A549 (cell line): ENCODE measurements at regions not wholly inside any gene's neighbourhood (a gene's known extent, or its start where the extent isn't known, plus 50 kb on each side); places are given as distances from the start of the nearest gene placed in this dataset.
A peak's percentile ranks its signal among the peaks of the same experiment; 100 is the strongest.

Experiments used
- ATAC-seq, 2 experiments: fragments of 200-7000 bp in 1 of 2; fragments of >200 bp in 1 of 2; cut with Nextera tagmentation in 1 of 2; cut with Tn5 transposase in 1 of 2; 3 replicates each; pipeline versions ENCODE4 v1.8.0 to v1.9.1; 2018 to 2020; ENCODE audit warnings: mild to moderate bottlenecking in 1 of 2, moderate library complexity in 1 of 2
- CTCF ChIA-PET: fragments of 300-600 bp; sonication (Branson Sonifier 250); formaldehyde crosslinking; extraction: SDS; loops from one replicate; lab custom pipeline; 2021; ENCODE audit warnings: antibody characterized with exemption, inconsistent platforms; lab: Yijun Ruan, JAX
- POLR2A ChIA-PET: fragments of 350-600 bp; formaldehyde crosslinking; extraction: SDS; loops from one replicate; lab custom pipeline; 2021; ENCODE audit warnings: antibody characterized with exemption, inconsistent platforms; lab: Yijun Ruan, JAX
- DNase-seq, 2 experiments: peaks; one replicate each; pipeline versions ENCODE4 v3.0.0 to v3.0.0-alpha.2; 2011 to 2016; ENCODE audit warnings: low read depth in 1 of 2, low spot score in 1 of 2
- FAIRE-seq: peaks from 2 replicates; lab custom pipeline; 2011; peaks lifted over from hg19 to GRCh38; lab: Jason Lieb, UNC
- H3K27ac ChIP-seq, 2 experiments: fragments of >200 bp; sonication (Bioruptor Twin); formaldehyde crosslinking; 3 replicates each; pipeline ENCODE4 v1.5.1; 2016 to 2017
- H3K4me1 ChIP-seq: fragments of >200 bp; sonication (Bioruptor Twin); formaldehyde crosslinking; 3 replicates; pipeline ENCODE4 v1.6.1; 2016
- H3K4me2 ChIP-seq: fragments of >200 bp; sonication (Bioruptor Twin); formaldehyde crosslinking; 3 replicates; pipeline ENCODE4 v1.6.1; 2016
- H3K4me3 ChIP-seq: fragments of >200 bp; sonication (Bioruptor Twin); formaldehyde crosslinking; 3 replicates; pipeline ENCODE4 v1.5.1; 2016
- H3K9me3 ChIP-seq: fragments of >200 bp; sonication (Bioruptor Twin); formaldehyde crosslinking; 3 replicates; pipeline ENCODE4 v1.6.1; 2016
- BHLHE40 ChIP-seq: IDR thresholded peaks from 2 replicates; pipeline ENCODE4 v1.6.1; 2012; ENCODE audit warnings: low read depth, low read length, inconsistent platforms
- CBX8 ChIP-seq: fragments of 200-600 bp; sonication (generic); IDR thresholded peaks from 2 replicates; pipeline ENCODE4 v1.6.1; 2016
- CEBPB ChIP-seq, 2 experiments: fragments of >200 bp in 1 of 2; sonication (Bioruptor Twin) in 1 of 2; formaldehyde crosslinking in 1 of 2; IDR thresholded peaks; 2 replicates each; pipeline ENCODE4 v1.6.1; 2012 to 2016
- CHD4 ChIP-seq: fragments of 200-600 bp; sonication (generic); IDR thresholded peaks from 2 replicates; pipeline ENCODE4 v1.6.1; 2016; ENCODE audit warnings: antibody characterized with exemption, mild to moderate bottlenecking, borderline replicate concordance
- EHMT2 ChIP-seq: fragments of 200-600 bp; sonication (generic); IDR thresholded peaks from 2 replicates; pipeline ENCODE4 v1.6.1; 2016; ENCODE audit warnings: antibody characterized with exemption, low read depth, mild to moderate bottlenecking, moderate library complexity
- EP300 ChIP-seq, 2 experiments: fragments of >200 bp; sonication (Bioruptor Twin); formaldehyde crosslinking; IDR thresholded peaks; 2 replicates in 1 of 2; 3 replicates in 1 of 2; pipeline ENCODE4 v1.6.1; 2016 to 2017
- ESRRA ChIP-seq: fragments of 150-350 bp; IDR thresholded peaks from 2 replicates; pipeline ENCODE4 v1.6.1; 2014; ENCODE audit warnings: mild to moderate bottlenecking, low read length, borderline replicate concordance
- FOXS1 ChIP-seq: fragments of 250-450 bp; sonication (Bioruptor Pico); IDR thresholded peaks from 2 replicates; pipeline ENCODE4 v1.5.0; 2020; ENCODE audit warnings: mild to moderate bottlenecking, moderate library complexity
- HDAC2 ChIP-seq: fragments of 200-600 bp; sonication (generic); IDR thresholded peaks from 2 replicates; pipeline ENCODE4 v1.6.1; 2016
- HEYL ChIP-seq: fragments of 250-450 bp; sonication (Bioruptor Pico); IDR thresholded peaks from 2 replicates; pipeline ENCODE4 v1.8.0; 2021; ENCODE audit warnings: mild to moderate bottlenecking, moderate library complexity
- JUNB ChIP-seq: fragments of >200 bp; sonication (Bioruptor Twin); formaldehyde crosslinking; IDR thresholded peaks from 2 replicates; pipeline ENCODE4 v1.6.1; 2016
- KDM1A ChIP-seq: fragments of 200-600 bp; sonication (generic); IDR thresholded peaks from 2 replicates; pipeline ENCODE4 v1.6.1; 2016; ENCODE audit warnings: low read depth, mild to moderate bottlenecking
- MAFK ChIP-seq: fragments of 450-650 bp; IDR thresholded peaks from 2 replicates; pipeline ENCODE4 v1.6.1; 2014; ENCODE audit not compliant: partially characterized antibody
- MAZ ChIP-seq: fragments of 150-350 bp; IDR thresholded peaks from 2 replicates; pipeline ENCODE4 v1.6.1; 2014; ENCODE audit warnings: antibody characterized with exemption, low read depth, low read length, borderline replicate concordance
- NR3C1 ChIP-seq: fragments of >200 bp; sonication (Bioruptor Twin); formaldehyde crosslinking; IDR thresholded peaks from 3 replicates; pipeline ENCODE4 v1.6.1; 2017
- PHF8 ChIP-seq: fragments of 200-600 bp; sonication (generic); IDR thresholded peaks from 2 replicates; pipeline ENCODE4 v1.6.1; 2016; ENCODE audit warnings: low read depth, mild to moderate bottlenecking, antibody characterized with exemption, moderate library complexity, borderline replicate concordance
- POLR2A ChIP-seq: IDR thresholded peaks from 2 replicates; pipeline ENCODE4 v1.6.1; 2012; ENCODE audit warnings: mild to moderate bottlenecking, low read length
- RCOR1 ChIP-seq: fragments of 150-350 bp; IDR thresholded peaks from 2 replicates; pipeline ENCODE4 v1.6.1; 2014; ENCODE audit warnings: antibody characterized with exemption, low read length, low read depth
- RNF2 ChIP-seq: fragments of 200-600 bp; sonication (generic); IDR thresholded peaks from 2 replicates; pipeline ENCODE4 v1.6.1; 2016; ENCODE audit warnings: low read depth, mild to moderate bottlenecking, antibody characterized with exemption, moderate library complexity, borderline replicate concordance
- SREBF2 ChIP-seq: fragments of 450-650 bp; IDR thresholded peaks from 2 replicates; pipeline ENCODE4 v1.6.1; 2014; ENCODE audit warnings: mild to moderate bottlenecking, moderate library complexity
- ZC3H11A ChIP-seq: fragments of 450-650 bp; IDR thresholded peaks from 2 replicates; pipeline ENCODE4 v1.6.1; 2014; ENCODE audit warnings: antibody characterized with exemption, mild to moderate bottlenecking
- WGBS: methylation state at CpG from one replicate; pipeline ENCODE4 v1.1.6; 2017; ENCODE audit errors: missing lambda C conversion rate; 5-methylcytosine and 5-hydroxymethylcytosine counted together
- TF ChIP-seq, protein P1 (sequence below): fragments of 200-600 bp; sonication (generic); IDR thresholded peaks from 2 replicates; pipeline ENCODE4 v1.6.1; 2016; ENCODE audit warnings: antibody characterized with exemption, mild to moderate bottlenecking, moderate library complexity
- TF ChIP-seq, protein P2 (sequence below): fragments of >200 bp; sonication (Bioruptor Twin); formaldehyde crosslinking; IDR thresholded peaks from 2 replicates; pipeline ENCODE4 v1.6.1; 2016
- TF ChIP-seq, protein P3 (sequence below): IDR thresholded peaks from 2 replicates; pipeline ENCODE4 v1.6.1; 2012
- TF ChIP-seq, protein P4 (sequence below): fragments of 450-650 bp; IDR thresholded peaks from 2 replicates; pipeline ENCODE4 v1.6.1; 2014; ENCODE audit warnings: antibody characterized with exemption
- TF ChIP-seq, protein P5 (sequence below): IDR thresholded peaks from 2 replicates; pipeline ENCODE4 v1.6.1; 2012; ENCODE audit warnings: low read depth, borderline replicate concordance
- TF ChIP-seq, protein P6 (sequence below): fragments of 250-450 bp; sonication (Bioruptor Pico); IDR thresholded peaks from 2 replicates; pipeline ENCODE4 v1.5.0; 2020; ENCODE audit warnings: low read depth, mild to moderate bottlenecking, moderate library complexity

DNA sequence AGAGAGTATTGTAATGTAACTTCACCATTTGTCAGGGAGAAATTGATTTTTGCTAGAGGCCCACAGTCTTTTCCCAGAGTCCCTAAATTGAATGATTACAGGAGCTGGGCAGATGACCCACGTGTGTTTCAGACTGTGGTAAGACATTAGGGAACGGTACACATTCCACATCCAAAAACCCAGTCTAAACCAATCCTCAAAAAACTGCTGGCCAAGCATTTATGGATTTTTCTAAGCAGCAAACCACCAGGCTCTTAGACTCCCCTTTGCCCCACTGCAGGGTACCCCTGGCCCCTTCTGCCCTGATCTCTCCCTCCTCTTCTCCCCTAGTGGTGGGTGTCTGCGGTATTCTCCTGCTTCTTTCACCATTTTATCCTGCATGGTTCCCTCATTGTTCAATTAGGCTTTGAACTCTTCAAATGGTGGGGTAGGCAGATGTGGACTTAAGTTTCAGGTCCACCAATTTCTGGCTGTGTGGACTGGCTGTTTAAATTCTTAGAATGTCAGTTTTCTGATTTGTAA lies 135.5 kb upstream of the SORCS3 start:
- Histone ChIP-seq H3K4me2 (no peak overlapping the region), H3K27ac (no peak overlapping the region), H3K4me3 (no peak overlapping the region), H3K4me1 (no peaks in the 10 kb centered on the region), H3K9me3 (no peaks in the 10 kb centered on the region)
- TF ChIP-seq PHF8: no peak
- no peak for TF ChIP-seq EHMT2
- TF ChIP-seq, protein P1, sequence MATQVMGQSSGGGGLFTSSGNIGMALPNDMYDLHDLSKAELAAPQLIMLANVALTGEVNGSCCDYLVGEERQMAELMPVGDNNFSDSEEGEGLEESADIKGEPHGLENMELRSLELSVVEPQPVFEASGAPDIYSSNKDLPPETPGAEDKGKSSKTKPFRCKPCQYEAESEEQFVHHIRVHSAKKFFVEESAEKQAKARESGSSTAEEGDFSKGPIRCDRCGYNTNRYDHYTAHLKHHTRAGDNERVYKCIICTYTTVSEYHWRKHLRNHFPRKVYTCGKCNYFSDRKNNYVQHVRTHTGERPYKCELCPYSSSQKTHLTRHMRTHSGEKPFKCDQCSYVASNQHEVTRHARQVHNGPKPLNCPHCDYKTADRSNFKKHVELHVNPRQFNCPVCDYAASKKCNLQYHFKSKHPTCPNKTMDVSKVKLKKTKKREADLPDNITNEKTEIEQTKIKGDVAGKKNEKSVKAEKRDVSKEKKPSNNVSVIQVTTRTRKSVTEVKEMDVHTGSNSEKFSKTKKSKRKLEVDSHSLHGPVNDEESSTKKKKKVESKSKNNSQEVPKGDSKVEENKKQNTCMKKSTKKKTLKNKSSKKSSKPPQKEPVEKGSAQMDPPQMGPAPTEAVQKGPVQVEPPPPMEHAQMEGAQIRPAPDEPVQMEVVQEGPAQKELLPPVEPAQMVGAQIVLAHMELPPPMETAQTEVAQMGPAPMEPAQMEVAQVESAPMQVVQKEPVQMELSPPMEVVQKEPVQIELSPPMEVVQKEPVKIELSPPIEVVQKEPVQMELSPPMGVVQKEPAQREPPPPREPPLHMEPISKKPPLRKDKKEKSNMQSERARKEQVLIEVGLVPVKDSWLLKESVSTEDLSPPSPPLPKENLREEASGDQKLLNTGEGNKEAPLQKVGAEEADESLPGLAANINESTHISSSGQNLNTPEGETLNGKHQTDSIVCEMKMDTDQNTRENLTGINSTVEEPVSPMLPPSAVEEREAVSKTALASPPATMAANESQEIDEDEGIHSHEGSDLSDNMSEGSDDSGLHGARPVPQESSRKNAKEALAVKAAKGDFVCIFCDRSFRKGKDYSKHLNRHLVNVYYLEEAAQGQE: no peak
- TF ChIP-seq MAFK: peak; percentile 64
- TF ChIP-seq ESRRA: no peak
- no peak for TF ChIP-seq BHLHE40
- TF ChIP-seq, protein P2, sequence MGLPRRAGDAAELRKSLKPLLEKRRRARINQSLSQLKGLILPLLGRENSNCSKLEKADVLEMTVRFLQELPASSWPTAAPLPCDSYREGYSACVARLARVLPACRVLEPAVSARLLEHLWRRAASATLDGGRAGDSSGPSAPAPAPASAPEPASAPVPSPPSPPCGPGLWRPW: no peak
- no peak for TF ChIP-seq CEBPB (IDR thresholded peaks at IDR 0.05)
- no peak for TF ChIP-seq NR3C1
- ChIA-PET CTCF (no interaction called here), POLR2A (no interaction called here)
- 10% methylated on average over 3 of the region's 3 CpGs for WGBS
- FAIRE-seq (no peak), ATAC-seq (no peak), DNase-seq (no peak)

DNA sequence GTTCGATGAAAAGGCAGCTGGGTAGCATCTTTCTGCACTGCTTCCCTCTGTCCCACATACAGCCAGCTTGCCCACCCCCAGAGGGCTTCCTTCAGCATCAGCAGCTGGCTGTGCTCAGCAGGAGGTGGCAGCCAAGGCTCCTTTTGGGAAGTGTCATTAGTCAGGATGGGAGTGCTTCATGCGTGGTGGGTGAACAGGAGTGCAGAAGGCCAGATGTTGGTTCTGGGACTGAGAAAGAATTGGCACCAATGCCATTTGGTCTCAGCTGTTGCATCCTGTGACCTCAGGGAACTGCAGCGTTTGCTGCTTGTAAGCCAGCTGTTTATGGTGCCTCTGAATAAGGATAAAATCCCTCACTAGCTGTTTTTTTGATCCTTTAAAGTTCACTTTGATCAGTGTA lies 131.1 kb upstream of the SORCS3 start:
- Histone ChIP-seq H3K9me3 (no peaks in the 10 kb centered on the region), H3K4me3 (no peak overlapping the region), H3K27ac (no peak overlapping the region), H3K4me2 (no peak overlapping the region), H3K4me1 (no peaks in the 10 kb centered on the region)
- ChIA-PET CTCF (no interaction called here), POLR2A (no interaction called here)
- TF ChIP-seq POLR2A: no peak
- no peak for TF ChIP-seq FOXS1
- no peak for TF ChIP-seq EP300 (IDR thresholded peaks at IDR 0.05)
- TF ChIP-seq, protein P3, sequence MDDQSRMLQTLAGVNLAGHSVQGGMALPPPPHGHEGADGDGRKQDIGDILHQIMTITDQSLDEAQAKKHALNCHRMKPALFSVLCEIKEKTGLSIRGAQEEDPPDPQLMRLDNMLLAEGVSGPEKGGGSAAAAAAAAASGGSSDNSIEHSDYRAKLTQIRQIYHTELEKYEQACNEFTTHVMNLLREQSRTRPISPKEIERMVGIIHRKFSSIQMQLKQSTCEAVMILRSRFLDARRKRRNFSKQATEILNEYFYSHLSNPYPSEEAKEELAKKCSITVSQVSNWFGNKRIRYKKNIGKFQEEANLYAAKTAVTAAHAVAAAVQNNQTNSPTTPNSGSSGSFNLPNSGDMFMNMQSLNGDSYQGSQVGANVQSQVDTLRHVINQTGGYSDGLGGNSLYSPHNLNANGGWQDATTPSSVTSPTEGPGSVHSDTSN: no peak
- no peak for TF ChIP-seq JUNB
- no peak for TF ChIP-seq ZC3H11A
- no peak for TF ChIP-seq RCOR1
- TF ChIP-seq HEYL (CRISPR knock-in tag): no peak
- TF ChIP-seq MAZ: no peak
- TF ChIP-seq KDM1A: no peak
- no peak for TF ChIP-seq CHD4
- no peak for TF ChIP-seq MAFK
- TF ChIP-seq, protein P4, sequence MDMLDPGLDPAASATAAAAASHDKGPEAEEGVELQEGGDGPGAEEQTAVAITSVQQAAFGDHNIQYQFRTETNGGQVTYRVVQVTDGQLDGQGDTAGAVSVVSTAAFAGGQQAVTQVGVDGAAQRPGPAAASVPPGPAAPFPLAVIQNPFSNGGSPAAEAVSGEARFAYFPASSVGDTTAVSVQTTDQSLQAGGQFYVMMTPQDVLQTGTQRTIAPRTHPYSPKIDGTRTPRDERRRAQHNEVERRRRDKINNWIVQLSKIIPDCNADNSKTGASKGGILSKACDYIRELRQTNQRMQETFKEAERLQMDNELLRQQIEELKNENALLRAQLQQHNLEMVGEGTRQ: no peak
- TF ChIP-seq HDAC2: no peak
- no peak for TF ChIP-seq PHF8
- no peak for TF ChIP-seq RNF2
- TF ChIP-seq SREBF2: no peak
- TF ChIP-seq CBX8: no peak
- TF ChIP-seq, protein P5, sequence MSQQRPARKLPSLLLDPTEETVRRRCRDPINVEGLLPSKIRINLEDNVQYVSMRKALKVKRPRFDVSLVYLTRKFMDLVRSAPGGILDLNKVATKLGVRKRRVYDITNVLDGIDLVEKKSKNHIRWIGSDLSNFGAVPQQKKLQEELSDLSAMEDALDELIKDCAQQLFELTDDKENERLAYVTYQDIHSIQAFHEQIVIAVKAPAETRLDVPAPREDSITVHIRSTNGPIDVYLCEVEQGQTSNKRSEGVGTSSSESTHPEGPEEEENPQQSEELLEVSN: no peak
- TF ChIP-seq, protein P6, sequence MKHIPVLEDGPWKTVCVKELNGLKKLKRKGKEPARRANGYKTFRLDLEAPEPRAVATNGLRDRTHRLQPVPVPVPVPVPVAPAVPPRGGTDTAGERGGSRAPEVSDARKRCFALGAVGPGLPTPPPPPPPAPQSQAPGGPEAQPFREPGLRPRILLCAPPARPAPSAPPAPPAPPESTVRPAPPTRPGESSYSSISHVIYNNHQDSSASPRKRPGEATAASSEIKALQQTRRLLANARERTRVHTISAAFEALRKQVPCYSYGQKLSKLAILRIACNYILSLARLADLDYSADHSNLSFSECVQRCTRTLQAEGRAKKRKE (CRISPR knock-in tag): no peak
- FAIRE-seq: no peak
- no peak for DNase-seq
- 27% methylated on average over 3 of the region's 3 CpGs for whole genome bisulfite sequencing
- no peak for ATAC-seq
